Lung (tissue), 11 donors: ENCODE measurements at regions not wholly inside any gene's neighbourhood (a gene's known extent, or its start where the extent isn't known, plus 50 kb on each side); places are given as distances from the start of the nearest gene placed in this dataset.

Experiments
- ATAC-seq: fragments of 200-7000 bp; cut with Tn5 transposase; one replicate; pipeline ENCODE4 v1.9.1; 2020; ENCODE audit warnings: moderate number of reproducible peaks; ENCODE audit not compliant: insufficient read depth, low FRiP score
- DNase-seq, 3 donors: peaks; one replicate each; pipeline ENCODE4 v3.0.0-alpha.2; 2013 to 2017
- H3K27ac ChIP-seq, 2 donors: one replicate each; pipeline ENCODE4 v1.5.1; 2013; ENCODE audit warnings: mild to moderate bottlenecking in 2 of 2, moderate library complexity in 2 of 2, control low read depth in 1 of 2, inconsistent platforms in 1 of 2, low read depth in 1 of 2, low read length in 1 of 2
- H3K27me3 ChIP-seq, 3 donors: one replicate each; pipeline ENCODE4 v1.5.1; 2013; ENCODE audit warnings: low read length in 2 of 3; ENCODE audit not compliant: control insufficient read depth in 3 of 3, insufficient read depth in 3 of 3
- H3K36me3 ChIP-seq, 4 donors: one replicate each; pipeline ENCODE4 v1.5.1; 2013; ENCODE audit warnings: low read length in 4 of 4, mild to moderate bottlenecking in 1 of 4, moderate library complexity in 1 of 4; ENCODE audit not compliant: control insufficient read depth in 4 of 4, insufficient read depth in 4 of 4
- H3K4me1 ChIP-seq, 5 donors: one replicate each; pipeline ENCODE4 v1.5.1; 2013; ENCODE audit warnings: low read length in 5 of 5, mild to moderate bottlenecking in 2 of 5, moderate library complexity in 1 of 5; ENCODE audit not compliant: control insufficient read depth in 5 of 5, insufficient read depth in 5 of 5
- H3K4me3 ChIP-seq: one replicate; pipeline ENCODE4 v1.5.1; 2013; ENCODE audit warnings: mild to moderate bottlenecking, control low read depth, moderate library complexity
- H3K9ac ChIP-seq, 2 donors: one replicate each; pipeline ENCODE4 v1.5.1; 2013; ENCODE audit warnings: low read length in 2 of 2, control low read depth in 1 of 2; ENCODE audit not compliant: insufficient read depth in 1 of 2
- H3K9me3 ChIP-seq, 4 donors: one replicate each; pipeline ENCODE4 v1.5.1; 2013; ENCODE audit warnings: low read length in 3 of 4, mild to moderate bottlenecking in 1 of 4, moderate library complexity in 1 of 4; ENCODE audit not compliant: control insufficient read depth in 4 of 4, insufficient read depth in 3 of 4
- CTCF ChIP-seq: IDR thresholded peaks from 2 replicates; pipeline ENCODE4 v1.5.1; 2012; ENCODE audit warnings: mild to moderate bottlenecking; ENCODE audit errors: control extremely low read depth, extremely low read depth
- WGBS, 2 donors: extraction: QIAGEN DNeasy Blood & Tissue Kit; methylation state at CpG; one replicate each; pipeline ENCODE4 v1.1.7; 2013; 5-methylcytosine and 5-hydroxymethylcytosine counted together
- donor health status: control.
- donor health status: control.
- donor health status: Bipolar disorder and iron deficiency.
- donor health status: healthy.
- donor health status: DM: yes; HTN: yes; CAD: no.

GRCh38 chr2:154551649-154552048, 146.8 kb upstream of the KCNJ3 start:
- Histone ChIP-seq H3K36me3 (no peaks in the 10 kb centered on the region), H3K27me3 (no peaks in the 10 kb centered on the region), H3K9me3 (peaks cover 0 to 2% (median 0%) of the 10 kb centered on the region in 4 donors), H3K9ac (no peak overlapping the region), H3K27ac (no peak overlapping the region), H3K4me1 (no peaks in the 10 kb centered on the region), H3K4me3 (no peak overlapping the region)
- DNase-seq: no peak
- ATAC-seq: no peak
- no peak for TF ChIP-seq CTCF

GRCh38 chr2:154554046-154554445, 144.4 kb upstream of the KCNJ3 start:
- ATAC-seq (no peak), DNase-seq (no peak)
- TF ChIP-seq CTCF: no peak
- Histone ChIP-seq H3K27ac (no peak overlapping the region), H3K9ac (no peak overlapping the region), H3K4me1 (no peaks in the 10 kb centered on the region), H3K4me3 (no peak overlapping the region), H3K9me3 (no peaks in the 10 kb centered on the region), H3K36me3 (no peaks in the 10 kb centered on the region), H3K27me3 (no peaks in the 10 kb centered on the region)

GRCh38 chr2:154555710-154556109, 142.8 kb upstream of the KCNJ3 start:
- H3K27ac ChIP-seq: no peak overlapping the region
- no peaks in the 10 kb centered on the region for H3K36me3 ChIP-seq
- 88 to 96% methylated on average over 1 of the region's 1 CpG for WGBS, 2 donors
- no peaks in the 10 kb centered on the region for H3K27me3 ChIP-seq
- ATAC-seq (no peak), DNase-seq (no peak)
- H3K4me3 ChIP-seq: no peak overlapping the region
- H3K9me3 ChIP-seq: no peaks in the 10 kb centered on the region
- no peak for TF ChIP-seq CTCF
- no peaks in the 10 kb centered on the region for H3K4me1 ChIP-seq
- no peak overlapping the region for H3K9ac ChIP-seq

- H3K9ac ChIP-seq: no peak overlapping the region
- TF ChIP-seq CTCF: no peak
- H3K27me3 ChIP-seq: no peaks in the 10 kb centered on the region
- ATAC-seq: no peak
- no peak overlapping the region for H3K27ac ChIP-seq
- WGBS, 2 donors: 60 to 63% methylated on average over 2 of the region's 2 CpGs
- no peaks in the 10 kb centered on the region for H3K4me1 ChIP-seq
- H3K36me3 ChIP-seq: no peaks in the 10 kb centered on the region
- no peak overlapping the region for H3K4me3 ChIP-seq
- DNase-seq: no peak
- no peaks in the 10 kb centered on the region for H3K9me3 ChIP-seq
Measured at GRCh38 chr2:154556146-154556545, 142.3 kb upstream of the KCNJ3 start.
